Naive thymus-derived CD4-positive, alpha-beta T cell (primary cell): ENCODE measurements at regions not wholly inside any gene's neighbourhood (a gene's known extent, or its start where the extent isn't known, plus 50 kb on each side); places are given as distances from the start of the nearest gene placed in this dataset.

Experiments used
- ATAC-seq: fragments of 150-1000 bp; cut with Tn5 transposase; 2 replicates; pipeline ENCODE4 v1.10.0; 2021; ENCODE audit warnings: mild to moderate bottlenecking, moderate library complexity
- CTCF ChIA-PET: fragments of 350-600 bp; sonication (Branson Sonifier 250); formaldehyde crosslinking; loops from one replicate; lab custom pipeline; 2021; ENCODE audit warnings: antibody characterized with exemption; lab: Charles Lee
- POLR2A ChIA-PET: fragments of 350-600 bp; sonication (Branson Sonifier 250); formaldehyde crosslinking; loops from one replicate; lab custom pipeline; 2021; ENCODE audit warnings: antibody characterized with exemption, inconsistent platforms; lab: Charles Lee
- DNase-seq, 9 donors: peaks; one replicate each; pipeline versions ENCODE4 v3.0.0 to v3.0.0-alpha.2; 2020 to 2022; ENCODE audit warnings: mixed read lengths in 1 of 9
- H3K27ac ChIP-seq: one replicate; pipeline ENCODE4 v1.7.0; 2013; ENCODE audit warnings: mild to moderate bottlenecking, low read depth, low read length, moderate library complexity
- H3K27me3 ChIP-seq, 2 donors: one replicate each; pipeline ENCODE4 v1.7.0; 2013; ENCODE audit warnings: low read length in 2 of 2, mild to moderate bottlenecking in 2 of 2, moderate library complexity in 2 of 2; ENCODE audit not compliant: control insufficient read depth in 2 of 2, insufficient read depth in 2 of 2
- H3K36me3 ChIP-seq, 3 experiments: 1 replicate in 2 of 3; 2 replicates in 1 of 3; pipeline ENCODE4 v1.7.0; 2013; ENCODE audit warnings: low read length in 3 of 3, mild to moderate bottlenecking in 3 of 3, moderate library complexity in 1 of 3; ENCODE audit not compliant: insufficient read depth in 3 of 3, control insufficient read depth in 2 of 3
- H3K4me1 ChIP-seq, 2 donors: one replicate each; pipeline ENCODE4 v1.7.0; 2013; ENCODE audit warnings: low read length in 2 of 2, mild to moderate bottlenecking in 2 of 2, moderate library complexity in 1 of 2; ENCODE audit not compliant: control insufficient read depth in 2 of 2, insufficient read depth in 2 of 2
- H3K4me3 ChIP-seq: 2 replicates; pipeline ENCODE4 v1.7.0; 2013; ENCODE audit warnings: mild to moderate bottlenecking, low read length
- H3K9me3 ChIP-seq, 3 experiments: 1 replicate in 2 of 3; 2 replicates in 1 of 3; pipeline ENCODE4 v1.7.0; 2013; ENCODE audit warnings: low read length in 3 of 3; ENCODE audit not compliant: control insufficient read depth in 2 of 3
- H3K27ac Mint-ChIP-seq, 9 donors: one replicate each; pipeline ENCODE4 v1.8.0; 2020 to 2022; ENCODE audit warnings: mixed read lengths in 9 of 9, mild to moderate bottlenecking in 8 of 9, moderate library complexity in 5 of 9, inconsistent platforms in 2 of 9
- H3K27me3 Mint-ChIP-seq, 5 donors: one replicate each; pipeline ENCODE4 v1.8.0; 2021 to 2022; ENCODE audit warnings: mixed read lengths in 5 of 5, mild to moderate bottlenecking in 1 of 5
- H3K36me3 Mint-ChIP-seq, 5 donors: one replicate each; pipeline ENCODE4 v1.8.0; 2020 to 2022; ENCODE audit warnings: mixed read lengths in 5 of 5, mild to moderate bottlenecking in 3 of 5, inconsistent platforms in 1 of 5
- H3K4me1 Mint-ChIP-seq, 7 donors: one replicate each; pipeline ENCODE4 v1.8.0; 2020 to 2022; ENCODE audit warnings: mixed read lengths in 7 of 7, mild to moderate bottlenecking in 3 of 7, inconsistent platforms in 1 of 7
- H3K4me3 Mint-ChIP-seq, 10 donors: one replicate each; pipeline ENCODE4 v1.8.0; 2020 to 2022; ENCODE audit warnings: mild to moderate bottlenecking in 10 of 10, mixed read lengths in 10 of 10, moderate library complexity in 6 of 10, inconsistent platforms in 2 of 10
- H3K9me3 Mint-ChIP-seq, 11 donors: one replicate each; pipeline ENCODE4 v1.8.0; 2020 to 2022; ENCODE audit warnings: mixed read lengths in 11 of 11, mild to moderate bottlenecking in 4 of 11, inconsistent platforms in 1 of 11, moderate library complexity in 1 of 11
- intact Hi-C, 2 donors: fragments of 100-400 bp; cut with micrococcal nuclease; formaldehyde crosslinking; loops; one replicate each; pipeline ENCODE4 v1.15.1; 2023

DNA sequence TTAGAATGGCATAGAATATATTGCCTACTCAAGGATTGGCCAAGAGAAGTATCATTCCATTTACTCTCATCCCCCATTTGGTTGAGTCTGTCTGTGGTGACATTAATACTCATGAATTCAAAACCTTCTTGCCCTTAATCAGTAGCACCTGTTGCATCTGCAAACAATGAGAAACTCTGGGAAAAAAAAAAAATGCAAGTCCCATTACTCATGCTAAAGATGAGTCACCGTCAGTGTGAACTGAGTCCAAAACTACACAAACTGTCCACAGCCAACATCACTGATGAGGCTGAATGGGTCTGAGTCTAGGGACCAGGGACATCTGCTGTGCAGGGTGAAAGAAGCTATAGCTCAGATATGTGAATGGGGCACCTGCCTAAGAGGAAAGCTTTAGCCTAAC lies 96.9 kb upstream of the ADAMTS18 start:
- Mint-ChIP-seq H3K36me3 (no peaks in the 10 kb centered on the region), H3K4me1 (no peaks in the 10 kb centered on the region), H3K4me3 (no peak overlapping the region), H3K27me3 (peaks cover 0 to 24% (median 15%) of the 10 kb centered on the region in 5 donors), H3K27ac (no peak overlapping the region), H3K9me3 (peaks cover 0 to 9% (median 2%) of the 10 kb centered on the region in 11 donors)
- no peak for DNase-seq
- Histone ChIP-seq H3K4me3 (no peak overlapping the region), H3K27me3 (no peaks in the 10 kb centered on the region), H3K4me1 (no peaks in the 10 kb centered on the region), H3K36me3 (no peaks in the 10 kb centered on the region), H3K27ac (no peak overlapping the region), H3K9me3 (no peaks in the 10 kb centered on the region)
- intact Hi-C loops, result no loop called here
- POLR2A ChIA-PET, result no interaction called here
- no peak for ATAC-seq
- CTCF ChIA-PET, result no interaction called here

GRCh38 chr16:77536809-77537208 lies 102.0 kb upstream of the ADAMTS18 start:
- H3K27me3 ChIP-seq, result no peaks in the 10 kb centered on the region
- Mint-ChIP-seq H3K9me3 (peaks cover 0 to 3% (median 0%) of the 10 kb centered on the region in 11 donors), H3K27ac (no peak overlapping the region), H3K27me3 (peaks cover 0 to 40% (median 20%) of the 10 kb centered on the region in 5 donors), H3K4me3 (no peak overlapping the region), H3K36me3 (peaks cover 0 to 5% (median 0%) of the 10 kb centered on the region in 5 donors), H3K4me1 (no peaks in the 10 kb centered on the region)
- no peak overlapping the region for H3K4me3 ChIP-seq
- H3K36me3 ChIP-seq, result no peaks in the 10 kb centered on the region
- DNase-seq (no peak), ATAC-seq (no peak)
- intact Hi-C loops, result no loop called here
- H3K27ac ChIP-seq, result no peak overlapping the region
- ChIA-PET POLR2A (no interaction called here), CTCF (no interaction called here)
- H3K9me3 ChIP-seq, result no peaks in the 10 kb centered on the region
- no peaks in the 10 kb centered on the region for H3K4me1 ChIP-seq

DNA sequence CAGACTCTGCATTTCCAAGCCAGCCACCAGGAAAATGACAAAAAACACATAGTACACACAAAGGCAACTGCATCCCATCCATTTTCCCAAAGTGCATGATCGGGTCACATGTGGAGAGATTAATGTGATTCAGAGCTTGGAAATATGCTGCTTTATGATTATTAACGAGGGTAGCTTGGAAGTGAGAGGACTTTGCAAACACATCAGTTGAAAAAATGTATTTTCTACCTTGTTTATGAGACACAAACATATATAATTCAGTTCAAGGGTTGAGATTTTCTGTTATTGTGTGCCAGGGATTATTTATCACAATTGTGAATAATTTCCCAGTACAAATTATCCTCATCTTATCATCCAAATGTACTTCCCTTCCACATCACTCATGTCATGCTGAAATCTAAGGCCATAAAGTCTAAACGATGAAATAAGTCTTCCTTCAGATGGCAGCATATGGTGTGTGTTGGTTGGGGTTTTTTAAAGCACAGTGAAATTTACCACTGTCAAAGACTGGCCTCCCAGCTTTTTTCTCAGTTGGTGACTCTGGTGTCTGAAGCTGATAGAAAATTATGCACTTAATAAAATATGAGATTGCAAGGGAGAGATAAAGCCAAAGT lies 104.7 kb upstream of the ADAMTS18 start:
- H3K4me3 ChIP-seq, result no peak overlapping the region
- Mint-ChIP-seq H3K27me3 (peaks cover 0 to 36% (median 18%) of the 10 kb centered on the region in 5 donors), H3K4me3 (no peak overlapping the region), H3K4me1 (no peaks in the 10 kb centered on the region), H3K27ac (no peak overlapping the region), H3K9me3 (peaks cover 0 to 3% (median 0%) of the 10 kb centered on the region in 11 donors), H3K36me3 (peaks cover 0 to 5% (median 0%) of the 10 kb centered on the region in 5 donors)
- intact Hi-C loops, result no loop called here
- no peak for DNase-seq
- ChIA-PET CTCF (no interaction called here), POLR2A (no interaction called here)
- H3K4me1 ChIP-seq, result no peaks in the 10 kb centered on the region
- no peaks in the 10 kb centered on the region for H3K9me3 ChIP-seq
- H3K27me3 ChIP-seq, result no peaks in the 10 kb centered on the region
- H3K27ac ChIP-seq, result no peak overlapping the region
- no peaks in the 10 kb centered on the region for H3K36me3 ChIP-seq
- no peak for ATAC-seq

GRCh38 chr16:77540646-77541045 lies 105.8 kb upstream of the ADAMTS18 start:
- H3K36me3 Mint-ChIP-seq, result peaks cover 0 to 5% (median 0%) of the 10 kb centered on the region in 5 donors
- POLR2A ChIA-PET, result no interaction called here
- H3K9me3 Mint-ChIP-seq, result peaks cover 0 to 2% (median 0%) of the 10 kb centered on the region in 11 donors
- no peak for ATAC-seq
- no peak overlapping the region for H3K27ac Mint-ChIP-seq
- no peak overlapping the region for H3K4me3 Mint-ChIP-seq
- DNase-seq, result no peak
- Histone ChIP-seq H3K4me3 (no peak overlapping the region), H3K4me1 (no peaks in the 10 kb centered on the region), H3K27me3 (no peaks in the 10 kb centered on the region), H3K9me3 (no peaks in the 10 kb centered on the region), H3K36me3 (no peaks in the 10 kb centered on the region), H3K27ac (no peak overlapping the region)
- no peaks in the 10 kb centered on the region for H3K4me1 Mint-ChIP-seq
- CTCF ChIA-PET, result no interaction called here
- intact Hi-C loops, result no loop called here
- H3K27me3 Mint-ChIP-seq, result peaks cover 0 to 33% (median 10%) of the 10 kb centered on the region in 5 donors

DNA sequence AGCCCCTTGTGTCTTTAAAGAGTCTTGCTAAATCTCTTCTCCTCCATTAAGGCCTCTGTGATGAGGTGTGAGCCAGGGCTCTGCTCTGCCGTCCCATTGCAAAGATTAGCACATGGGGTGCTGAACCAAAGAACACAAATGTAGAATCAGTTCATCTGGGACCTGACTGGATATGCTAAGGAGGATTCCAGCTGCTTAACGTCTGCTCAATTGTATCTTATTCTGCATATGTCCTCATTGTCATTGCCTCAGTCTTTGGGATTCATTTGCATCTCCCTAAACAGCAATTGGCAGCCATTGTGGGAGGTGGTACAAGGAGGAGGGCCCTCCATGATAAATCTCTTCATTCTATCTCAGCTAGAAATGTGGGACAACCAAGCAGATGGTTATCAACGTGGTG lies 106.3 kb upstream of the ADAMTS18 start:
- H3K9me3 Mint-ChIP-seq, result peaks cover 0 to 2% (median 0%) of the 10 kb centered on the region in 11 donors
- no peaks in the 10 kb centered on the region for H3K27me3 ChIP-seq
- no peak for ATAC-seq

GRCh38 chr16:77548151-77548550 lies 113.3 kb upstream of the ADAMTS18 start:
- Histone ChIP-seq H3K4me1 (no peaks in the 10 kb centered on the region), H3K4me3 (no peak overlapping the region), H3K9me3 (no peaks in the 10 kb centered on the region), H3K36me3 (no peaks in the 10 kb centered on the region), H3K27ac (no peak overlapping the region), H3K27me3 (no peaks in the 10 kb centered on the region)
- ChIA-PET POLR2A (no interaction called here), CTCF (no interaction called here)
- peaks cover 0 to 5% (median 0%) of the 10 kb centered on the region in 11 donors for H3K9me3 Mint-ChIP-seq
- intact Hi-C loops, result no loop called here
- H3K27ac Mint-ChIP-seq, result peak overlapping the region in 1 of 9 donors; percentile 60
- peaks cover 0 to 23% (median 14%) of the 10 kb centered on the region in 5 donors for H3K27me3 Mint-ChIP-seq
- H3K36me3 Mint-ChIP-seq, result no peaks in the 10 kb centered on the region
- DNase-seq, result no peak
- H3K4me1 Mint-ChIP-seq, result no peaks in the 10 kb centered on the region
- no peak for ATAC-seq
- H3K4me3 Mint-ChIP-seq, result no peak overlapping the region

More for the DNA sequence above, 106.3 kb upstream of the ADAMTS18 start:
- Histone ChIP-seq H3K4me3 (no peak overlapping the region), H3K36me3 (no peaks in the 10 kb centered on the region), H3K9me3 (no peaks in the 10 kb centered on the region), H3K27ac (no peak overlapping the region), H3K4me1 (no peaks in the 10 kb centered on the region)
- Mint-ChIP-seq H3K4me3 (no peak overlapping the region), H3K27me3 (peaks cover 0 to 31% (median 10%) of the 10 kb centered on the region in 5 donors), H3K4me1 (no peaks in the 10 kb centered on the region), H3K27ac (no peak overlapping the region), H3K36me3 (peaks cover 0 to 5% (median 0%) of the 10 kb centered on the region in 5 donors)
- DNase-seq, result no peak
- CTCF ChIA-PET, result no interaction called here
- POLR2A ChIA-PET, result no interaction called here
- intact Hi-C loops, result no loop called here

- H3K27ac Mint-ChIP-seq, result no peak overlapping the region
- Histone ChIP-seq H3K9me3 (no peaks in the 10 kb centered on the region), H3K27ac (no peak overlapping the region), H3K36me3 (no peaks in the 10 kb centered on the region), H3K4me1 (no peaks in the 10 kb centered on the region), H3K27me3 (no peaks in the 10 kb centered on the region), H3K4me3 (no peak overlapping the region)
- ChIA-PET POLR2A (no interaction called here), CTCF (no interaction called here)
- H3K4me3 Mint-ChIP-seq, result no peak overlapping the region
- DNase-seq (no peak), ATAC-seq (no peak)
- H3K36me3 Mint-ChIP-seq, result no peaks in the 10 kb centered on the region
- H3K4me1 Mint-ChIP-seq, result no peaks in the 10 kb centered on the region
- H3K27me3 Mint-ChIP-seq, result peaks cover 0 to 23% (median 14%) of the 10 kb centered on the region in 5 donors
- intact Hi-C loops, result no loop called here
- H3K9me3 Mint-ChIP-seq, result peaks cover 0 to 5% (median 0%) of the 10 kb centered on the region in 11 donors
These were observed 113.9 kb upstream of the ADAMTS18 start for GRCh38 chr16:77548766-77549165.
